ENCODE measurements at regions not wholly inside any gene's neighbourhood (a gene's known extent, or its start where the extent isn't known, plus 50 kb on each side); places are given as distances from the start of the nearest gene placed in this dataset.

GRCh38 chr4:181601103-181601502 is 642.1 kb upstream of the TENM3 start:
- TF ChIP-seq CTCF (IDR thresholded peaks at IDR 0.05) (no peak), POLR2A (IDR thresholded peaks at IDR 0.05) (no peak)

All from heart left ventricle (tissue), 13 donors.